ENCODE measurements at regions not wholly inside any gene's neighbourhood (a gene's known extent, or its start where the extent isn't known, plus 50 kb on each side); places are given as distances from the start of the nearest gene placed in this dataset.
A peak's percentile ranks its signal among the peaks of the same experiment; 100 is the strongest.

- TF ChIP-seq, protein P1, sequence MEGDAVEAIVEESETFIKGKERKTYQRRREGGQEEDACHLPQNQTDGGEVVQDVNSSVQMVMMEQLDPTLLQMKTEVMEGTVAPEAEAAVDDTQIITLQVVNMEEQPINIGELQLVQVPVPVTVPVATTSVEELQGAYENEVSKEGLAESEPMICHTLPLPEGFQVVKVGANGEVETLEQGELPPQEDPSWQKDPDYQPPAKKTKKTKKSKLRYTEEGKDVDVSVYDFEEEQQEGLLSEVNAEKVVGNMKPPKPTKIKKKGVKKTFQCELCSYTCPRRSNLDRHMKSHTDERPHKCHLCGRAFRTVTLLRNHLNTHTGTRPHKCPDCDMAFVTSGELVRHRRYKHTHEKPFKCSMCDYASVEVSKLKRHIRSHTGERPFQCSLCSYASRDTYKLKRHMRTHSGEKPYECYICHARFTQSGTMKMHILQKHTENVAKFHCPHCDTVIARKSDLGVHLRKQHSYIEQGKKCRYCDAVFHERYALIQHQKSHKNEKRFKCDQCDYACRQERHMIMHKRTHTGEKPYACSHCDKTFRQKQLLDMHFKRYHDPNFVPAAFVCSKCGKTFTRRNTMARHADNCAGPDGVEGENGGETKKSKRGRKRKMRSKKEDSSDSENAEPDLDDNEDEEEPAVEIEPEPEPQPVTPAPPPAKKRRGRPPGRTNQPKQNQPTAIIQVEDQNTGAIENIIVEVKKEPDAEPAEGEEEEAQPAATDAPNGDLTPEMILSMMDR (IDR thresholded peaks at IDR 0.05; ENCODE audit: low read depth, low read length): no peak
- no peak for DNase-seq (ENCODE audit: low read depth in 2 of 2)
- H3K4me3 ChIP-seq (replicated peaks in 1 of 2; ENCODE audit: low read depth in 2 of 2, low read length in 2 of 2): no peak overlapping the region
These were observed 168.6 kb upstream of the FAR2 start for GRCh38 chr12:28980436-28980835.

DNA sequence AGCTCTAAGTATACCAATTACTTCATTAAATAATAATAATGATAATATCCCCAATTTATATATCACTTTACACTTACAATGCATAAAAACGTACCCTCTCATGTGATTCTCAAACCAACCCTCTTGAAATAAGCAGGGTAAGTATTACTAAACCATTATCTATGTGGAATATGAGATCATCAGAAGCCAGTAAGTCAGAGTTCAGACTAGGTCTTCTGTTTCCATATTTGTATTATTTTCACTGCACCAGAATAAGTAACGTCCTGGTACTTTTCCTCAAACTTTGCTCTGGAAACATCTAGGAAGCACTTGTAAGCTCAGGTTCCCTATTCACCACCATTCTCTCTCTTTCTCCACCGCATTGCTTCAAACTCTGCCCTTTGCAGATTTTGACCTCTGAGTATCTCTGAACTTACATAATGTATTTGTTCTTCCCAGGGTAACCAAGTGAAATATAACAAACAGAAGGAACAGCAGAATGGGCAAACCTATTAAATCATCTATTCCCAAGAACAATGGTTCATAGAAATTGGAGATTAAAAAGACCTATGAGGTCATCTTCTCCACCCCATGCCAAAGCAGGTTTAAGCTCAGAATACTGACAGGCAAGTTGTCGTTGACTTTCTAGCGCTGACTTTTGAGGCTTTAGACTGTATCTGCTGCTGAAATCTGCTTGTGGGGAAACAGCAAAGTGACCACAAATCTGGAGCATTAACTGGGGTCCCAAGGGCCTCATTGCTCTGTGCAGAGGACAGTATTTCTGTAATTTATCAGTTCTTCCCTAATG, 161.3 kb upstream of the FAR2 start:
- no peak overlapping the region for H3K4me3 ChIP-seq (replicated peaks in 1 of 2; ENCODE audit: low read depth in 2 of 2, low read length in 2 of 2)
- TF ChIP-seq, protein P1 (IDR thresholded peaks at IDR 0.05; ENCODE audit: low read depth, low read length): no peak
- peak; percentile 21 to 41 for DNase-seq (ENCODE audit: low read depth in 2 of 2)

DNA sequence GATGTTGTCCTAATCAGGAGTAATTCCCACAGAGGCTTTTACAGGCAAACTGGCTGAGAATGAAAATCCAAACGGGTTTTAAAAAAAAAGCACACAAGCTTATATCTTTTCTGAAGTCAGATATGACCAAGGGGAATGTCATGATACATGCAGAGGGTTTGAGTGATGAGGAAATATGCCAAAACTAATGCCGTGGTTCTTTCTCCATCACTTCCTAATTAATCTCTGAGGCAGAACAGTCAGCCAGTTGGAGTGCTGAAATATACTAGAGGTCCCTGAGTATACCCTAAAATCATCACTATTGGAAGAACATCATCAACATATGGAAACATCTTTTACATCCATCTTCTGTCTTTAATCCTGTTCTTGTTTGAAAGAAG, 160.8 kb upstream of the FAR2 start:
- TF ChIP-seq, protein P1 (IDR thresholded peaks at IDR 0.05; ENCODE audit: low read depth, low read length): no peak
- DNase-seq (ENCODE audit: low read depth in 2 of 2): peak in 1 of 2 donors; percentile 18
- no peak overlapping the region for H3K4me3 ChIP-seq (replicated peaks in 1 of 2; ENCODE audit: low read depth in 2 of 2, low read length in 2 of 2)

- DNase-seq (ENCODE audit: low read depth in 2 of 2): no peak
- H3K4me3 ChIP-seq (replicated peaks in 1 of 2; ENCODE audit: low read depth in 2 of 2, low read length in 2 of 2): no peak overlapping the region
- TF ChIP-seq, protein P1 (IDR thresholded peaks at IDR 0.05; ENCODE audit: low read depth, low read length): no peak
These were observed 157.5 kb upstream of the FAR2 start for GRCh38 chr12:28991626-28992025.

DNA sequence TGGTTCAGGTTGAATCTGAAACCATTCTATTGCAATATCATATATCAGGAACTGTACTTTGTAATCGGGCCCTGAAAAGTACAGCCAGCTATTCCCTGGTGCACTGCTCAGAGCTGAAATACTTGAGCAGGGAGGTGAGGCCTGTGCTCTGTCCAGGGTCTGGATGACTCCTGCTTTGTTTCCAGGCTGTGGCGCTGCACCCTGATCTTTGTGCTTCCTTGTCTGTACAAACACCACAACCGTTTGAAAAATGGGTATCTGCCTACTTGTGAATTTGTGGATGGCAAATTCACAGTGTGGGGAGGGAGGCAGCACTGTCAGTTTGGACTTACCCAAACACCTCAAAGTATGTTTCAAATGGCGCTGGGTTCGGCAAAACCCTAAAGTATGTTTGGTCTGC, 155.4 kb upstream of the FAR2 start:
- TF ChIP-seq, protein P1 (IDR thresholded peaks at IDR 0.05; ENCODE audit: low read depth, low read length): no peak
- H3K4me3 ChIP-seq (replicated peaks in 1 of 2; ENCODE audit: low read depth in 2 of 2, low read length in 2 of 2): no peak overlapping the region
- peak in 1 of 2 donors; percentile 8 for DNase-seq (ENCODE audit: low read depth in 2 of 2)

DNA sequence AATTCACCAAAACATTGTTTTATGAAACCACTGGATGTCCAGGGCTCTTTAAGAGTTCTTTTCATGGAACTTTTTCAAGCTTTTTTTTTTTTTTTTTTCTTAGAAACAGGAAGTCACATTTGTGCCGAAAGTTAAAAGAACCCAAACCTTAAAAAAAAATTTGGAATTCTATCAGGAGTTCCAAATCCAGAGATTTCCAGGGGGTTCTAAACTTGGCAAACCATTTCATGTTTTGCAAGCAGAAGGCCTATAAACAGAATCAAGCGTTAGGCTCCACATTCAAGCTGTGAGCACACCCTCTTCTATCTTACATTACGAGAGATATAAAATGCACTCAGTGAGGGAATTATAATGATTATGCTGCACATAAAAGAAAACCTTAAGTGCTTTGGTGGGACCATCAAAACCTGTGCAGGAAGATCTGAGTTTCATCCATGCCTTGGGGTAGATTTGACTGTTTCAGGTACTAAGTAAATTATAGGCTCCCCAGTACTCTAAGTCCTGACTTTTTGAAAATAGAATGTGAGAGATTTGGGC, 154.8 kb upstream of the FAR2 start:
- TF ChIP-seq, protein P1 (IDR thresholded peaks at IDR 0.05; ENCODE audit: low read depth, low read length): no peak

More for the DNA sequence above, 154.8 kb upstream of the FAR2 start:
- DNase-seq (ENCODE audit: low read depth in 2 of 2): peak in 1 of 2 donors; percentile 23
- no peak overlapping the region for H3K4me3 ChIP-seq (replicated peaks in 1 of 2; ENCODE audit: low read depth in 2 of 2, low read length in 2 of 2)
